ENCODE measurements at regions not wholly inside any gene's neighbourhood (a gene's known extent, or its start where the extent isn't known, plus 50 kb on each side); places are given as distances from the start of the nearest gene placed in this dataset.
"Not testable (repeated sequence)": the region's sequence is repeated elsewhere in the genome, so short reads cannot be mapped to it uniquely, and the experiment has no call there.

DNA sequence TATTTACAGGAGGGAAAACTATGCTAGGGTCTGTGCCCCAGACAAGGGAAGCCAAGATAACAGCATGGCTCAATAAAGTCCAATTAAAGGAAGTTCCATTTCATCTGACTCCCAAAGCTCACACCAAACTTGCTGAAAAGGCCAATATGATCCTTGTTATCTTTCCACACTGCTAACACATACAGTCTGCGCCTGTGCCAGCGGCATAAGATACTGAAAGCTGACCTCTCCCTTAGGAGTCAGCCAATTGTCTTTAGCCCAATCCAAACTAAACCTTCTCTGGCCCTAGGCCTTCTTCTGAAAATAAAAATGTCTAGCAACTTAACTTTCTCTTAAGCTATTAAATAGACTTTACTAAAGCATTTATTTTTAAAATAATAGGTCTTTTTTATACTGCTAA is 179.0 kb upstream of the PLD5 start:
- TF ChIP-seq, protein P1, sequence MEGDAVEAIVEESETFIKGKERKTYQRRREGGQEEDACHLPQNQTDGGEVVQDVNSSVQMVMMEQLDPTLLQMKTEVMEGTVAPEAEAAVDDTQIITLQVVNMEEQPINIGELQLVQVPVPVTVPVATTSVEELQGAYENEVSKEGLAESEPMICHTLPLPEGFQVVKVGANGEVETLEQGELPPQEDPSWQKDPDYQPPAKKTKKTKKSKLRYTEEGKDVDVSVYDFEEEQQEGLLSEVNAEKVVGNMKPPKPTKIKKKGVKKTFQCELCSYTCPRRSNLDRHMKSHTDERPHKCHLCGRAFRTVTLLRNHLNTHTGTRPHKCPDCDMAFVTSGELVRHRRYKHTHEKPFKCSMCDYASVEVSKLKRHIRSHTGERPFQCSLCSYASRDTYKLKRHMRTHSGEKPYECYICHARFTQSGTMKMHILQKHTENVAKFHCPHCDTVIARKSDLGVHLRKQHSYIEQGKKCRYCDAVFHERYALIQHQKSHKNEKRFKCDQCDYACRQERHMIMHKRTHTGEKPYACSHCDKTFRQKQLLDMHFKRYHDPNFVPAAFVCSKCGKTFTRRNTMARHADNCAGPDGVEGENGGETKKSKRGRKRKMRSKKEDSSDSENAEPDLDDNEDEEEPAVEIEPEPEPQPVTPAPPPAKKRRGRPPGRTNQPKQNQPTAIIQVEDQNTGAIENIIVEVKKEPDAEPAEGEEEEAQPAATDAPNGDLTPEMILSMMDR (IDR thresholded peaks at IDR 0.05), result no peak
- H3K27ac ChIP-seq, result no peak overlapping the region
- H3K4me3 ChIP-seq, result no peak overlapping the region
- DNase-seq (ENCODE audit: low spot score), result no peak

DNA sequence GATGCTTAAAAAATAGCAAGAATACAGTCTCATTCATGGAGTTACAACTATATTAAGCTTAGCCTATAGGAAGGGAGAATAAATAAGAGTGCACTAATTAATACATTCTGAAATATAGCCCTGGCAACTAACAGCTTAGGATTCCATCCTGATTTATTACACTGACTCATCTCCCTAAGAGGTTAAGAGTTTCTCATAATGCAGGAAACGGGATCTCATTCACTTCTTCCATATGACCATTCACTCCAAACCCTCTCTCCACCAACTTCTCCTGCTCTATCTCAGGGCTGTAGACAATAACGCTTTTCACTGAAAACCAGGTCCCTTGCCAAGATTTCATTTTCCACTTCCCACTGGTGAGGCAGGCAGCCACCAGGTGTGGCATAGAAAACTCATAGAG is 168.5 kb upstream of the PLD5 start:
- Histone ChIP-seq H3K4me3 (no peak overlapping the region), H3K27ac (no peak overlapping the region)
- TF ChIP-seq, protein P1 (IDR thresholded peaks at IDR 0.05), result no peak
- no peak for DNase-seq (ENCODE audit: low spot score)

DNA sequence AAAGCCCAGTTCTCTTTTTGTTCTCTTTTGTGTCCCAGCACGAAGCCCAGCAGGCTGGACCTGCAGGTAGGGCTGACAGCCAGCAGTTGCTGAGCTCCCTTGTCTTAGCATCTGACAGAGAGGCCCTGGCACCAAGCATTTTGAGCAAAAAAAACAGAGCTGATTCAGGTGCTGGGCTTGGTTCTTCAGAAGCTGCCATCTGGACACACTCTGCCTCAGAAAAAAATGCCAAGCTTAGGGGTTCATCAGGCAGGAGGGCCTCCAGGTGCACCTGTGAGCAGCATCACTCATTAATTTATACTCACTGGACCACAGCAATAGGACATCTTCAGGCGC is 167.1 kb upstream of the PLD5 start:
- DNase-seq (ENCODE audit: low spot score), result no peak
- TF ChIP-seq, protein P1 (IDR thresholded peaks at IDR 0.05), result no peak
- Histone ChIP-seq H3K4me3 (no peak overlapping the region), H3K27ac (no peak overlapping the region)

DNA sequence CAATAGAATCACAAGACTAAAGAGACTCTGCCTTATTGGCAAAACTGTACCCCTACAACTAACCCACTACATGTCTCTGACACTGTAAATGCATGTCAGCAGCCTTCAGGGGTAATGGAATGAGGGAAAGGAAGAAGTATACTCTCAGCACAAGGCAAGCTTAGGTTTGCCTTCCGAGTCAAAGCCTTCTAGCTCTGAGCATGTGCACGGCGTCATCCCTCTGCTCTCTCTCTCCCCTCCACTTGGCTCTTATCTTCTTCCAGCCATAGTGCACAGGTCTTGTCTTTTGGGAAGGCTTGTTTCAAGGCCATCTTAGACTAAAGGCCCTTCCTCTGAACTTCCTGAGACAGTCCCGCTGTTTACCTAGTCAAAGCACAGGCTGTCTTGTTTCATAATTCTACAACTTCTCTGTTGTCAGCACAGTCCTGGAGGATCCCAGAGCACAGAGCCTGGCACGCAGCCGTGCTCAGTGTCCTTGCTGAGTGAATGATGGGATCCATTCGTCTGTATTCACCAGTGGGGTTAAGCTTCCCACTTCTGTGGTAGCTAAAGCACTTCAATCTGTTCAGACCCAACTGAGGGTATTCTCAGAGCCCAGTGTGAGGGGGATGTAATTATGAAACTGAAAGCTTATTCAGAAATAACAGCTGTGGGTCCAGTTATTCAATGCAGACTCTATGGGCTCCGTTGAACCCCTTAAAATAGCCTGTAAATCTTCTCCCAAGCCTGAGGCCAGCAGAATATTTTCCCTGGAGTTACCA is 166.5 kb upstream of the PLD5 start:
- TF ChIP-seq, protein P1 (IDR thresholded peaks at IDR 0.05), result no peak
- no peak for DNase-seq (ENCODE audit: low spot score)
- Histone ChIP-seq H3K4me3 (no peak overlapping the region), H3K27ac (no peak overlapping the region)

DNA sequence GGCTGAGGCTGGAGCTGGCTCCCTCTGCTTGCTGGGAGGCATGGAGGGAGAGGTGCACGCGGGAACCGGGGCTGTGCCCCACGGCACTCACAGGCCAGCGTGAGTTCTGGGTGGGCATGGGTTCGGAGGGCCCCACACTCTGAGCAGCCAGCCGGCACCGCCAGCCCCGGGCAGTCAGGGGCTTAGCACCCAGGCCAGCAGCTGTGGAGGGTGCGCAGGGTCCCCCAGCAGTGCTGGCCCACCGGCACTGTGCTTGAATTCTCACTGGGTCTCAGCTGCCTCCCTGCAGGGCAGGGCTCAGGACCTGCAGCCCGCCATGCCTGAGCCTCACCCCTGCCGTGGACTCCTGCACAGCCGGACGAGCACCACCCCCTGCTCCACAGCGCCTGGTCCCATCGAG is 164.9 kb upstream of the PLD5 start:
- TF ChIP-seq, protein P1 (IDR thresholded peaks at IDR 0.05), result no peak

DNA sequence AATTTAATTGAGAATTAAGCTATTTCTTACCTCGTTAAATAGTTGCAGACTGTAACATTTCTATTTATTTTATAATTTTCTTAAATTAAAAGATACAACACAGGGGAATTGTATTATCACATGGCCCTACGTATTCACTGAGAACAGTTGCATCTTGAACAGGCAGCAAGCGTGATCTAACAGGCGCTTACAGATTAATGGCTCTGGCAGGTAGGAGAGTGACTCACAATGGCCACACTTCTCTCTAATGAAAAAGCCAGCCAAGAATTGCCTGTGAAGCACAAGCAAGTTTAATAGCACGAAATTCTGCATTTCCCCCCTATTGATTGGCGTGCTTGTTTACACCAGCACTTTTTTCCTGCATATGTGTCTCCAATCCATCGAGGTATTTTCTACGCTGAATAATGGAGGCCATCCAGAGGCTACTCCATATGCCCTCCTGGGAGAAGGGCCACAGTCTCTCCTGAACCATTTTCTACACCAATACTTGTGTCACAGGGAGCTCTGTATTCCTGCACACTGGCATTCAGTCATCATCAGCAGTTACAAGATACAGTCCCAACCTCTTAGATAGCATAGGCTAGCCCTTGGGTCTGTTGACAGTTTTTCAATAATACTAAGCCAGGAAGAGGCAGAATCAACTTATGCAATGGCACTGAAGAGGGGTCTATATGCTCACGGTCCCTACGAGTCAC is 150.6 kb upstream of the PLD5 start:
- no peak overlapping the region for H3K27ac ChIP-seq
- no peak overlapping the region for H3K4me3 ChIP-seq
- TF ChIP-seq, protein P1 (IDR thresholded peaks at IDR 0.05), result no peak
- no peak for DNase-seq (ENCODE audit: low spot score)

More for the DNA sequence above, 164.9 kb upstream of the PLD5 start:
- H3K27ac ChIP-seq, result no peak overlapping the region
- DNase-seq (ENCODE audit: low spot score), result no peak
- H3K4me3 ChIP-seq, result no peak overlapping the region

DNA sequence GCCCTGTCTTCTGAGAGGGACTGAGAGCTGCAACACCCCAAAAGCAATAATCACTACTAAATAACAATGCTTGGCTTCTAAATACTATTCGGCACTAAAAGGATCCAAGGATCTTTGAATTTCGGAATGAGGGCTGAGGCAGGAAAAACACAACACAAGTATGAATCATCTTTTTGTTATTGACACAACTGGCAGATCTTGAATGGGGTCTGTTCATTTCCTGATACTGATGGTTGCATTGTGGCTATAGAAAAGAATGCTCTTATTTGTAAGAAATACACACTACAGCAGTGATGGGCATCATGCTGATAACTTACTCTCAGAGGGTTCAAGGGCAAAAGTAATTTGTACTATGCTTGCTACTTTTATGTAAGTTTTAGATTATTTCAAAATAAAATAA is 149.2 kb upstream of the PLD5 start:
- TF ChIP-seq, protein P1 (IDR thresholded peaks at IDR 0.05), result no peak
- no peak for DNase-seq (ENCODE audit: low spot score)
- H3K27ac ChIP-seq, result no peak overlapping the region
- H3K4me3 ChIP-seq, result no peak overlapping the region

DNA sequence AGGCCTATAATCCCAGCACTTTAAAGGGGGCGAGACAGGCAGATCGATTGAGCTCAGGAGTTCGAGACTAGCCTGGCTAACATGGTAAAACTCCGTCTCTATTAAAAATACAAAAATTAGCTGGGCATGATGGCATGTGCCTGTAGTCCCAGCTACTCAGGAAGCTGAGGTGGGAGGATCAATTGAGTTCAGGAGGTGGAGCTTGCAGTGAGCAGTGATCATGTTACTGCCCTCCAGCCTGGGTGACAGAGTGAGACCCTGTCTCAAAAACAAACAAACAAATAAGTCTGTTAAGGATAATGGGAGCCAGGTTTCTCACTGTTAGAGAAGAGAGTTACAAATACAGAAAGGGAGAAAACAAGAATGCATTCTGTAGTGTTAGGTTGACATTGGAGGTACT is 148.7 kb upstream of the PLD5 start:
- not testable (repeated sequence) for DNase-seq (ENCODE audit: low spot score); H3K4me3 ChIP-seq; H3K27ac ChIP-seq

Data from coronary artery (tissue), 2 donors.